Hypothalamus (tissue), 51 donors: ENCODE measurements at regions not wholly inside any gene's neighbourhood (a gene's known extent, or its start where the extent isn't known, plus 50 kb on each side); places are given as distances from the start of the nearest gene placed in this dataset.

Experiments used
- DNase-seq, 51 donors: peaks; one replicate each; lab custom pipeline; 2025; lab: John Stamatoyannopoulos, UW

DNA sequence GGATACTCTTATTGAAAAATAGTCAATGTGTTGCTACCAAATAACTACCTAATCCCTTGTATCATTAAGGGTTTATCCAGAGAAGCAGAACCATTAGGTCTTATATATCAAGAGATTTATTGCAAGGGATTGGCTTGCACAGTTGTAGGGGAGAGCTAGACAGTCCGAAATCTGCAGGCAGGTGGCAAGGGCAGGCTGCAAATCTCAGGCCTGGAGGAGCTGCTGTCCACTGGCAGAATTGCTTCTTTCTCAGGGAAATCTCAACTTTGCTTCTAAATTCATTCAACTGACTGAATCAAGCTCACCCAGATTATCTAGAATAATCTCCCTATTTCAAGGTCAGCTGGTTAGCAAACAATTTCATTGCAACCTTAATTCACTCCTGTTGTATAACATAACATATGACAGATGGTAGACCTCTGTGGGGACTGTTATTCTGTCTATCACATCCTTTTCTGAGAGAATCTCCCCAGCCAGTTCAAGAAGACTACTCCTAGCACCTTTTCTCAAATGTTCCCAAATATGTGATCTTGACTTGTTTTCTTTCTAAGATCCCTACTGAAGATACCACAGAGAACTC is 194.2 kb downstream of the NHLRC3 start:
- no peak for DNase-seq

DNA sequence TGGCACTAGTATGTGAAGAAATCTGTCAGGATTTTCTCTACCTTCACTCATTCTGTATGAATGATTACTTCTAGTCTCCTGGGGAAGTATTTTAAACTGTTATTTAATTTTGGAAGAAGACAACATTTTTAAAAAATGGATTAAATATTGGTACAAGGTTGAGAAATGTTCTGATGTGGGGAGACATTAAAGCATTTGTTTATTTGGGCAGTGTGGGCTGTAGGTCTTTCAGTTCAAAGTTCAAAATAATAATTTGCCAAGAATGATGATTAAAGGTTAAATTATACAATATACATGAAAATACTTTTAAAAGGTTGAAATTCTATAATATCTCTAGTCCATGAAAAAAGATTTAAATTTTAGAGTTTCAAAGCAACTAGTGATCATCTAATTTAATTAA is 194.7 kb downstream of the NHLRC3 start:
- no peak for DNase-seq

DNA sequence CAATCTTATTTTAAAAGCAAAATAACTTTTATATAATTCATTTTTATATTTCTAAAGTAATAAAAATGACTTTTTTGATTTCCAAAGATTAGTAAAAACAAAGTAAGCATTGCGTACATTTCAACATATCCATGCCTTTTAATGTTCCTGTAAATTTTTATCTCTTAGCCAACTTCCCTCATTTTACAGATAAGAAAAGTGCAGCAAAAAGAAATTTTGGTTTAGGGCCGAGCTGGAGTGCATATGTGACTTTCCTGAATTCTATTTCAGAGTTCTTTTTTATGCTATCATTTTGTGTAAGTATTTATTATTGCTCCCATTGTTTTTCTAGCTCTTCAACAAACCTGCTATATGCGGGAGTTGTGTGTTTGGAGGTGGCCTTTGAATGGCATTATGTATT is 195.3 kb downstream of the NHLRC3 start:
- no peak for DNase-seq

DNA sequence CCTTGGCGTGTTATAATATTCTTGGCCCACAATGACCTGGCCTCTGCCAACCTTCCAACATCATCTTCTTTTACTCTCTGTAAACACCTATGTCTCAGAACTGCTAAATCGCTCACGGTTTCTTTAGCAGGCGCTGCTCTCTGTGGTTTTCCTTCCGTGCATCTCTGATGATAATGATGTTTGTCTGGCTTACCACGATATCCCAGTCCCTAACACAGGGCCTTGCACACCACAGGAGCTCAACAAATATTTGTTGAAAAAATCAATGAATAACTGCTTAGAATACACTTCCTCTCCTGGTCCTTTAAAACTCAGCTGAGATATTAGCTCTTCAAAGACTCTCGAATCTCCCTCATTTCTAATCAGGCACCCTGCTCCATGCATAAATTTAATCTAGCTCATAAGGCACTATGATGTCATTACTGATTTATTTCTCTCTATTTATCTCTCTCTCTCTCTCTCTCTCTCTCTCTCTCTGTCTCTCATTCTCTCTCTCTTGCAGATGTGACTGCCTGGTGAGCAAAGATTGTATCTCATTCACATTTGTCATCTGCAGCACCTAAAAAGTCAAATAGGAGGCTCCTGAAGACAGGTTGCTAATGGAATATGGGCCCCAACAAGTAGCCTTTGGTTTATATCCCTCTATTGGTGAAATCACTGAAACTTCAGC is 206.4 kb downstream of the NHLRC3 start:
- DNase-seq = no peak

DNA sequence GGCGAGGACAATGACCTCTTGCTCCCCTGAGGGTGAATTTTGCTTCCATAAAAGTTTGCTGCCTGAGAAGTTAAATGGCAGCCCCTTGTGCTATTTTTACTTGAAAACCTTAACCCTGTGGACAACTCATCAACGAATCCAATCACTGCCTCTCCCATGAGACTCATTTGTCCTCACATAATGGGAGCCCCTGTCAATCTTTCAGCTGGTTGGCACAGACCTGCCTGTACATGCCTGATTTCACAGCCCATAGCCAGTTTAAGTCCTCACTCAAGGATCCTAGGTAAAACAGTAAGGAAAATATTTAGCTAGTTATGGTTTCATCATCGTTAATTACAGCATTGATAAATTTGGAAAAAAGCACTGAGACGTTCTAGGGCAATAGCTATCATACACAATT is 207.4 kb downstream of the NHLRC3 start:
- DNase-seq = no peak

DNA sequence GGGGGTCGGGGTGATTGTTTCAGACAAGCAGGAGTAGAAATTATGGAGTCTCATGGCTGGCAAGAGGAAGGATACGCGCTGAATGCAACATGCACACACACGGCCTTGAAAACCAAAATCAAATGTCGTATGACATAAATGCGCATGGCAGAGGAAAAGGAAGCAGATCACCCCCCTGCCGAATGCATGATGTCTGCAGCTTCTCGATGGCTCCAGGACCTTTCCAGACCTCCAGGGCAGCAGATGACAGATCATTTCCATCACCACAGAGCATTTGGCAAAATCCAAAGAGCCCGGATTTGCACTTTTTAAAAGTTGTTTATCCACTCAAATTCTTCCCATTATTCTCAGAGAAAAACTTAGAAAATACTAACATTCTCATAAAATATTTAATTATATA is 211.7 kb downstream of the NHLRC3 start:
- no peak for DNase-seq

DNA sequence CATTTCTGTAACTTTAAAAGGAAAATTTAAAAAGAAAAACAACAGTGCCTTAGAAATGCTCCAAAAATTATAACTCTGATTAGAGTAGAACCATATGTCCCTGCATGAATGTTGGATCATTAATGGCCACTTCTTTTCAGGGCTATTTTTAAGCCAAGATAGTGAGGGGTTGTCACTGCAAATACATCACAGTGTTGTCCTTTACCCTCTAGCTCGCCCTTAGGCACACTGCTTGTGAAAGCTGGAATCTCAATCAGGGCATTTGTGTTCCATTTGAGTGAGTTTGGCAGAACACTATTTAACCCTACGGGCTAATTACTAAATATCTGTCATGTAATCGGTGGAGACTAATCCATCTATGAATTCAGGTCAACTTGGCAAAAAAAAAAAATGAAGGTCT is 212.2 kb downstream of the NHLRC3 start:
- DNase-seq = no peak

DNA sequence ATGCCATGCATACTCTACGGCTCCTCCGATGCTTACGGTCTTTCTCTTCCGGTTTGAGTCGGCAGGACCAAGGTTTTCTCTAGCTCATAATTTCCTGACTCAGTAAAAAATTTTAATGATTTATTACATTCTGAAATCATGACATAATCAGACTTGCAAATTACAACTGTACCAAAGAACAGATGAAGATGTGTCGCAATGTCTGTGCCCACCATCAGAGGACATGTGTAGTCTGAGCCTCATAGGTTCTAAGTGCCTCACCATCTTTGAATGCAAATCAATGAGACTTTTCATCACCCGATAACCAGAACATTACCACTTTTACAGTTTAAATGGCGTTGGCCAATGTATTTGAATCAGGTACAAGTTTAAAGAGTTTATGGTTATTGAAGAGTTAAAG is 213.1 kb downstream of the NHLRC3 start:
- DNase-seq = no peak

DNA sequence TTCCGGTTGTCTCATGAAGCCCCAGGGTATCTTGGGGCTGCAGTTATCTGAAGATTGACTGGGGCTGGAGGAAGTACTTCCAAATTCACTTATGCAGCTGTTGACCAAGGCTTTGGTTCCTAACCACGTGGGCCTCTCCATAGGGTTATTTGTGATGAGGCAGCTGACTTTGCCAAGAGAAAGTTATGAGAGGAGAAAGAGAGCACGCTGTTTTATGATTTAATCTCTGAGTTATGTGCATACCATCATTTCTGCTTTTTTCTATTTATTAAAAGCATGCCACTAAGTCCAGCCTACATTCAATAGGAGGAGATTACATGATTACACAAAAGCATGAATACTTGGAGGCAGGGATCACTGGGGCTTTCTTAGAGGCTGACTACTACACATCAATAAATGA is 215.5 kb downstream of the NHLRC3 start:
- no peak for DNase-seq

DNA sequence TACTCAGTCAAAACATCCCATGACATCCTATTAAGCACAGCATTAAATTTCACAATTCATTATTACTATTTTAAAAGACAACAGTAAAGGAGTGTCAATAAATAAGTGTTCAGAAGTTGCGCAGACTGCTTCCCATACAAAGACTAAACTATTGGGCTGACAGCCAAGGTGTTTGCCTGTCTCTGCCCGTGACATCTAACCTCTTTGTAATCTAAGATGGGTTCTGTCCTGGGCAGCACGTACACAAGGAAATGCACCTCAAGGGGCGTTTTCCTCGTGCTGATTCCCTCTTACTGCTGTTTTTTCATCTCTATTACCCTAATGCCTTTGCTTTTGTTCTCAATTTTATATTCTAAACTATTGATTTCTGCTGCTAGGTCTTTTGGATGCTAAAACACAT is 216.3 kb downstream of the NHLRC3 start:
- DNase-seq = no peak

DNA sequence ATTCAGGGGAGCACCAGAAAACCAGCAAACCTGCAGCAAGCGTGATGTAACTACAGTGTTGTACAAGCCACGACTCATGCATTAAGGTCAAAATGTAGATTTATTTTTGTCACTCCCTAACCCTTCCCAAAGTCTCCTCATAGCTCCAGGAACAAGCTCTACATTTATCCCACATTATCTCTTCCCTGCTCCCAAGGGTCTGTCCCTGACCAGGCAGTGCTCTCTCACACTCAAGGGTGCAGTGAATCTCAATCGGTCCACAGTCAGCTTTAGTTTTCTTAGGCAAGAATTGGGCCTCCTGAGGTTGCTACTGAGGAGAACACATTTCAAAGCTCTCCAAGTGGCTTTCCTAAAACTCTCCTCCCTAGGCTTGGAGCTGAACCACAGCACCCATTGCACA is 219.4 kb downstream of the NHLRC3 start:
- no peak for DNase-seq

DNA sequence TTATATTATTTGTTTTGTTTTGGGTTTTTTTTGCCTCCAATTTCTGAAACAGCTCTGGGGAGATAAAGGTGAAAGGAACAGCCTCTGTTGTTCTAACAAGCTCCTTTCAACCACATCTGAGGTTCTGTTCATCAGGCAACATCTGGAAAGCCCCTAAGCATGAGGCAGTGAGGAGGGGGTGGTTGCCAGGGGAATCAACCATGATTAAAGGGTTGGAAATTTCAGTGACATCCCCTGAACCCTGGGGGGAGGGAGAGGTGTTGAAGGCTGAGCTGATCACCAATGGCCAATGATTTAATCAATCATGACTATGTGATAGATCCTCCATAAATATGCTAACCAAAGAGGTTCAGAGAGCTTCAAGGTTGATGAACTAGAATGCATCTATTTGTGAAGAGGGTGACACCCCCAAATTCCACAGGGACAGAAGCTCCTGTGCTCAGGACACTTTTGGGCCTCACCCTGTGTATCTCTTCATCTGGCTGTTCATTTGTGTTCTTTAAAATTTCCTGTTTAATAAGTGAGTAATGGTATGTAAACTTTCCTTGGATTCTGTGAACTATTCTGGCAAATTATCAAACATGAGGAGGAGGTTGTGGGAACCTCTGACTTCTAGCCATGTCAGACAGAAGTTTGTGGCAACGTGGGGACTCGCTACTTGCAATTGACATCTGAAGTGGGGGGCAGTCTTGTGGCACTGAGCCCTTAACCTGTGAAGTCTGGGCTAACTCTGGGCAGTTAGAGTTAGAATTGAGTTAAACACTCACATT is 221.3 kb downstream of the NHLRC3 start:
- no peak for DNase-seq

DNA sequence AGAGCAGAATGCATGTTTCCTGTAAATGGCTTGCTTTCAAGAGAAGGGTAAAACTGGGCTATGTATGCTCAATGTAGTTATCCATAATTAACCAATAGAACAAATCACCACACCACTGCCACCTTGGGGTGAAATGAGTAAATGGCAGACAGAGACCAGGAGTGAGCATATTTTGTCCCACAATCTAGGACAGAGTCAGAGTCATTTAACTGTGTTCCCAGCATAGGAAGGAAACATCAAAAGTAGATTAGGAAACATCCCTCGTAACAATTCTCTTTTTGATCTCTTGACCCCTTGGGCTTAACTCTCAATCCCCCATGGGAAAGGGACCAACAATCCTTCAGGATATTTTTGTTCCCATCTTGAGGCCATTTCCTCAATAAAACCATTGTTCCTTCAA is 224.8 kb downstream of the NHLRC3 start:
- DNase-seq = peak in 29 of 51 donors; percentile 0 to 71 (median 10)

DNA sequence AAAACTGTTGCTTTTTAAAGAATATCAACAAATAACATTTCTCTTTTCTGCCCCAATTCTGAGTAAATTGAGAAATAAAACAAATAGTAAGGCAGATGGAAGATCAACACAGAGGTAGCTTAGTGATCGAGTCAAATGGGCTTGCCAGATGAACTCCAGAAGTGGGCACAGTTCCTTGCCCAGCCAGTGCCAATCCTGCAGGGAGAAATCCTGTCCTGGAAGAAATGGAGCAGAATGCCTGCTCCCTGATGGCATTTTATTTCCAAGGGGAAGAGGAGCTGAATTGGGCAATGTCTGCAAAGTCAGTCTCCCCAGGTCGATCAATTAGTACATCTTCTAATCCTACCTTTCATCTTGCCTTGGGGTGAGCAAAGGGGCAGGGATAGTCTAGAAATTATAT is 225.3 kb downstream of the NHLRC3 start:
- DNase-seq = no peak

DNA sequence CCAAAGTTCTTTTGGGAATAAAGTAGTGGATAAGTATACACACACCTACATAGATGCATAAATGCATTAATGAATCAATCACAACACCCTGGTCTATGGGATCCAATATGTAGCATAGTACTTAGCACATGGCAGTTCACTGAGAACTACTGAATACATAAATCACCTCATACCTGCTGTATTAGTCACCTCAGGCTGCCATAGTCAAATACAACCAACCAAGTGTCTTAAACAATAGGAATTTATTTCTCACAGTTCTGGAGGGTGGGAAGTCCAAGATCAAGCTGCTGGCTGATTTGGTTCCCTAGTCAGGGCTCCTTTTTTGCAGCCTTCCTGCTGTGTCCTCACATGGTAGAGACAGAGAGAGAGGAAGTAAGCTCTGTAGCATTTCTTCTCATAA is 228.2 kb downstream of the NHLRC3 start:
- no peak for DNase-seq

DNA sequence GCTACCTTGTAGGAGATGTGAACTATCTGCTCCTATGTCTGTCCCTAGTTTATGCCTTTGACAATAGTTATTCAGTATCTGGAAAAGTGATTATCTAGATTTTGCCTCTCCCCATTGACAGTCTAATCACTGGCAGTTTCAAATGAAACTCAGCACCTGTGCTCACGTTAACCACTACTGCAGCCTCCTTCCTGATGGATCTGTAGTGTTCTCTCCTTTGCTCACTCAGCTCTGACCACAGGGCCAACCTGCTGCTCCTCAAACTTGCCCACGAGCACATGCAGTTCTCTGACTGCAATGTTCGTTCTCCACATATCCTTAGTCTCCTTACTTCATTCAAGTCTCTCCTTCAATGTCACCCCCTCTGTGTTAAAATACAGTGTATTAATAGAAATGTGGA is 230.1 kb downstream of the NHLRC3 start:
- DNase-seq = no peak

DNA sequence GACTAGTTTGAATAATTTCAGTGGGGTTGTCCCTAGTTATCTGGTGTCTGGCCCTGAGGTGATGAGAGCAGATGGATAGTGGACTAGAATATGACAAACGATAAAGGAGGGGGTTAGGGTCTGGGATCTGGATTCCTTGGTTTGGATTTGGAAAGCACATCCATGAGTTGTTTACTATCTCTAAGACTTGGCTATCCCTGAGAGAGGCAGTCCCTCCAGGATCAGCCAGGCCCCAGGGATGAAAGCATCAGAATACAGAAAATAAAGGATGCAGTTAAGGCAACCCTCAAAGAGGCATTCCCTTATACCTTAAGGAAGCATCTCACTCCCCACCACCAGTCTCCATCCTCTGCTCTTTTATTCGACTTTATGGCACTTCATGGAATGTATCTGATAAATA is 230.7 kb downstream of the NHLRC3 start:
- no peak for DNase-seq

DNA sequence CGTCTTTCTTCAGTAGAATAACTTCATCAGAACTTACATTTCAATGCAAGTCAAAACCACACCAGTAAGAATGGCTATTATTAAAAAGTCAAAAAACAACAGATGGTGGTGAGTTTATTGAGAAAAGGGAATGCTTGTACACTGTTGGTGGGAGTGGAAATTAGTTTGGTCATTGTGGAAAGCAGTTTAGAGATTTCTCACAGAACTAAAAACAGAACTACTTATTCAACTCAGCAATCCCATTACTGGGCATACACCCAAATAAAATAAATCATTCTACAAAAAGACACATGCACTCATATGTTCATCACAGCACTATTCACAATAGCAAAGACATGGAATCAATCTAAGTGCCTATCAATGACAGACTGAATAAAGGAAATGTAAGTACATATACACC is 231.2 kb downstream of the NHLRC3 start:
- DNase-seq = no peak

DNA sequence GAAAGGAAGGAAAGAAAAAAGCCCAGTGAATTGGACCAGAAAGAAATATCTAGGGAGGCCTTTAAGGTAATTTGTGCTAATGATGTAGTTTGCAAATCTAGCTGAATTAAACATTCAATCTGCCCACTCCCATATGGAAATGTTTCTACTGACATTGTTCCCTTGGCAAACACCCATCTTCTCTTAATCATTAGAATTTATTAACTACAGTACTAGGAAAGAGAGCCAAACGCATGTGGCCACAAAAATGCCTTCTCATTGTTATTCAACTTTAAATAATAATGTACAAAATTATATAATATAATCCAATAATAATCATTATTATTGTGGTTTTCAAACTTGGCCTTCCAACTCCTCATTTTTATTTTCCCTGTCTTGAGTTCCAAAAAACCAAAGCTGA is 234.7 kb downstream of the NHLRC3 start:
- no peak for DNase-seq

DNA sequence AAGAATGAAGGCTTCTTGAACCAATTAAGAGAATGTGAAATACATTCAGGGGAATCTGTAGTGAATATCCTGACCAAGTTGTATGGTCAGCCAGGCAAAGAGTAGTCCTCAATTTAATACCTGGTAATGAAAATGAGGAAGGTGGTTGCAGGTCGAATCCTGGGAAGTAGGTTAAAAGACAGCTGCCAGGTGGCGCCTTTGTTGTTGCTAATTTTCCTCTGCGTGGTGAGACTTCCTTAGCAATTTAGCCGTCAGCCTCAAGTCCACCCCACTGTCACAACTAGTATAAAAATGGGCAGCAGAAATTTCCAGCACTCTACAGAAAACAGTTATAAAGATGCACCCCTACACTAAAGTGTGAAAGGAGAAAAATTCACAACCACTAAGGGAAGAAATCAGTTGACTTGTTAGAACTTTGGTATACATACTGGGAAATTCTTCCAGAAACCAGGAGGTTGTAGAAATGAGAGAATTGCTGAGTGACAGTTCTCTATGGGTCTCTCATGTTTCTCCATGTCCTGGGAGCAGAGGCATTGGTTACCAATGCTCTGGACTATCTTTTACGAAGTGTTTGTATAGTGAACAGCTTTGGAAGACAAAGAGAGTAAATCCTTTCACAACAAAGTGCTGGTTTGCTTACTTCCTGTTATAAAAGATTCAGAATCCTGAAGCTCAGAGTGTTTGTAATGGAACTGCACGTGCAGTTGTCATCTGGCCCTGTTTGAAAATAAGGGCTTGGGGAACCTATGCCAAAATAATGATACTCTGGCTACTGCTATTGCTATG is 235.9 kb downstream of the NHLRC3 start:
- no peak for DNase-seq

DNA sequence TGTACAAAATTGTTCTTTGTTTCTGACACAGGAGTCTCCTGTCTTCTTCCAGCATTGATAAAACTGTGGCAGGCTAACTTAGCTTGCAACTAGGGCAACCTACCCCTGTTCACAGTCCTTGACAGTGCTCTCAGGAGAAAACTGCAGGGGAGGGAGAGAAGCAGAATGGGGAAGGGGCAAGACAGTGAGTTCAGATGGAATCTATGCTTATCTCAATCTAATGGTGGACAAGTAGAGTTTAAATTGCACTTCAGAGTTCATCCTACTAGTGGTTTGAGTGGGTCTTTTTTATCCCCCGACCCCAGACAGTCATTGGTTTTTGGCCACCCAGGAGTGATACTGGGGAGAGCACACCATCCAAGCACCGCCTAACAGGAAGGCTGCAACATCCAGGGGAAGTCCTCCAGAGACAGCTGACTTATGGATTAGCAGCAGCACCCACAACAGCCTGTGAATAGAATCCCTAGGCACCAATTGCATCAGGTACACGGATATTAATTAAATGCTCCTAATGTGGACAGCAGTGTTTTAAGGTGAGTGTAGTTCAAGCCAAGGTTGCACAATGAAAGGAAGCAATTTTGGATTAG is 236.6 kb downstream of the NHLRC3 start:
- no peak for DNase-seq
